Activated B cell treated with CpG ODN at 0.5 μM for 24 hours (primary cell): ENCODE measurements at regions not wholly inside any gene's neighbourhood (a gene's known extent, or its start where the extent isn't known, plus 50 kb on each side); places are given as distances from the start of the nearest gene placed in this dataset.

Experiments
- ATAC-seq: fragments of 200-7000 bp; cut with Tn5 transposase; one replicate; pipeline ENCODE4 v1.10.0; 2021; ENCODE audit warnings: low read depth, mild to moderate bottlenecking, moderate library complexity
- CTCF ChIA-PET: fragments of 350-600 bp; sonication (Branson Sonifier 250); formaldehyde crosslinking; loops from one replicate; lab custom pipeline; 2021; ENCODE audit warnings: antibody characterized with exemption; lab: Charles Lee
- POLR2A ChIA-PET: fragments of 350-600 bp; sonication (Branson Sonifier 250); formaldehyde crosslinking; loops from one replicate; lab custom pipeline; 2021; ENCODE audit warnings: antibody characterized with exemption; lab: Charles Lee
- DNase-seq: peaks from one replicate; pipeline ENCODE4 v3.0.0; 2022
- H3K27ac Mint-ChIP-seq: one replicate; pipeline ENCODE4 v1.8.0; 2020; ENCODE audit warnings: mixed read lengths
- H3K27me3 Mint-ChIP-seq: one replicate; pipeline ENCODE4 v1.8.0; 2021; ENCODE audit warnings: mixed read lengths
- H3K36me3 Mint-ChIP-seq: one replicate; pipeline ENCODE4 v1.8.0; 2021; ENCODE audit warnings: low read depth, mixed read lengths
- H3K4me1 Mint-ChIP-seq: one replicate; pipeline ENCODE4 v1.8.0; 2021; ENCODE audit warnings: mixed read lengths
- H3K4me3 Mint-ChIP-seq: one replicate; pipeline ENCODE4 v1.8.0; 2020; ENCODE audit warnings: mild to moderate bottlenecking, mixed read lengths
- H3K9me3 Mint-ChIP-seq: one replicate; pipeline ENCODE4 v1.8.0; 2020; ENCODE audit warnings: mixed read lengths
- intact Hi-C: fragments of 100-400 bp; cut with micrococcal nuclease; formaldehyde crosslinking; loops from one replicate; pipeline ENCODE4 v1.15.1; 2024
- TF ChIP-seq, protein P1 (sequence below): fragments of 200-600 bp; IDR thresholded peaks from one replicate; pipeline ENCODE4 v1.8.0; 2022; ENCODE audit warnings: antibody characterized with exemption, mild to moderate bottlenecking

DNA sequence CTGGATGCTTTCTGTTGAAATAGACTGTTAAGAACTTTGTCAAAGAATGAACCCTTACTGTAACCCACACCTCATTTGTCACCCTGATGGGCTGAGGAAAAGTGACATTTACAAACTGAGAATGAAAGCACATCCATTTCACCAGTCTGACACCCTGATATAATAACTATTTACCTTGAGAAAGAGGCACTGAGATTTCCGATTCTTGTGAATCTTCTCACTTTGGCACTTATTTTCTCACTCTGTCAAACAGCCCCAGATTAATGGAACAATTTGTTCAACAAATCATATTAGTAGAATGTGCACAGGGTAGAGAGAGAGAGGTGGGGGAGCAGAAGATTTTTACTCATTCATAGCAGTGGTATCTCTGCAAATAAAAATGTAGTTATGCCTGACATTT lies 606.9 kb downstream of the MCTP2 start:
- Mint-ChIP-seq H3K27ac (no peak overlapping the region), H3K9me3 (peaks cover 4% of the 10 kb centered on the region), H3K4me3 (no peak overlapping the region), H3K4me1 (no peaks in the 10 kb centered on the region), H3K27me3 (no peaks in the 10 kb centered on the region), H3K36me3 (no peaks in the 10 kb centered on the region)
- ATAC-seq (no peak), DNase-seq (no peak)
- POLR2A ChIA-PET: no interaction called here
- intact Hi-C loops: no loop called here
- CTCF ChIA-PET: no interaction called here
- TF ChIP-seq, protein P1, sequence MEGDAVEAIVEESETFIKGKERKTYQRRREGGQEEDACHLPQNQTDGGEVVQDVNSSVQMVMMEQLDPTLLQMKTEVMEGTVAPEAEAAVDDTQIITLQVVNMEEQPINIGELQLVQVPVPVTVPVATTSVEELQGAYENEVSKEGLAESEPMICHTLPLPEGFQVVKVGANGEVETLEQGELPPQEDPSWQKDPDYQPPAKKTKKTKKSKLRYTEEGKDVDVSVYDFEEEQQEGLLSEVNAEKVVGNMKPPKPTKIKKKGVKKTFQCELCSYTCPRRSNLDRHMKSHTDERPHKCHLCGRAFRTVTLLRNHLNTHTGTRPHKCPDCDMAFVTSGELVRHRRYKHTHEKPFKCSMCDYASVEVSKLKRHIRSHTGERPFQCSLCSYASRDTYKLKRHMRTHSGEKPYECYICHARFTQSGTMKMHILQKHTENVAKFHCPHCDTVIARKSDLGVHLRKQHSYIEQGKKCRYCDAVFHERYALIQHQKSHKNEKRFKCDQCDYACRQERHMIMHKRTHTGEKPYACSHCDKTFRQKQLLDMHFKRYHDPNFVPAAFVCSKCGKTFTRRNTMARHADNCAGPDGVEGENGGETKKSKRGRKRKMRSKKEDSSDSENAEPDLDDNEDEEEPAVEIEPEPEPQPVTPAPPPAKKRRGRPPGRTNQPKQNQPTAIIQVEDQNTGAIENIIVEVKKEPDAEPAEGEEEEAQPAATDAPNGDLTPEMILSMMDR: no peak

DNA sequence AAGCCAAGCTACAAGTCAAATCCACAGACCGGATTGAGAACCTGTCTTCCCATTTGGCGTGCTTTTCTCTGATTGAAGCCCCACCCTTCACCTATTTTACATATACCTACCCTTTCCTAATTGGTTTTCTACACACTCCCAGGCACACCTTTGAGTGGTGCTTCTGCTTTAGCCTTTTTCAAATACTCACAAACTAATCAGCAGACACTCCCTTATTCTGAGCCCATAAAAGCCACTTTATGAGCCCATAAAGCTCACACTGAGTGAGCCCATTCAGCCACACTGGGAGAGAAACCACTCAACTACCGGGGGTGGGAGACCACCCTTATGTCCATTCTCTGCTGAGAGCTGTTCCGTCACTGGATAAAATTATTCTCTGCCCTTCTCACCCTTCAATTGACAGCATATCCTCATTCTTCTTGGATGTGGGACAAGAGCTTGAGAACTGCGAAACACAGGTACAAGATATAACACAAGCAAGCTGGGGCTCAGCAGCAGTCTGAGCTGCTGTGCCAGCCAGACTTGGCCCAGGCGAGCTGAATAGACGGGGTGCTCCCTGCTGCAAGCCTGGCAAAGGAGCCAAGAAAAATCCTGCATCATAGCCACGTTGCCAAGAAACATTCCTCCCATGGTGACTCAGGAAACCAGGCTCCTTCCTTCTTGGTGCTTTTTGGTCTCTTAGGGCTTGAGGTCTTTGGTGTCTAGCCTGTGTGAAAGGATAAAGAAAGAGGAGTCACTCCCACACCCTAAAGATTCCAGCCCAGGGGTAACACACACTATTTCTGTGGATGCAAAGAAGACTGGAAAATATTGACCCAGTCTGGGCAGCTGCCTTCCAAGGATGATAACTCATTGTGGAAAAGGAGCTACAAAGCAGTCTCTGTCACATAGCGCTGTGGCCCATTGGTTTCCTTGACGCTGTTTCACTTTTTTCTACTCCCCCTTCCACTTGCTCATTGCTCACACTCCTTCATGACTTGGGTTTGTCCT lies 609.7 kb downstream of the MCTP2 start:
- Mint-ChIP-seq H3K27ac (no peak overlapping the region), H3K9me3 (peaks cover 4% of the 10 kb centered on the region), H3K36me3 (no peaks in the 10 kb centered on the region), H3K4me3 (no peak overlapping the region), H3K27me3 (peaks cover 17% of the 10 kb centered on the region), H3K4me1 (peaks cover 2% of the 10 kb centered on the region)
- ATAC-seq: no peak
- TF ChIP-seq, protein P1: no peak
- intact Hi-C loops: no loop called here
- ChIA-PET CTCF (no interaction called here), POLR2A (no interaction called here)
- DNase-seq: no peak

DNA sequence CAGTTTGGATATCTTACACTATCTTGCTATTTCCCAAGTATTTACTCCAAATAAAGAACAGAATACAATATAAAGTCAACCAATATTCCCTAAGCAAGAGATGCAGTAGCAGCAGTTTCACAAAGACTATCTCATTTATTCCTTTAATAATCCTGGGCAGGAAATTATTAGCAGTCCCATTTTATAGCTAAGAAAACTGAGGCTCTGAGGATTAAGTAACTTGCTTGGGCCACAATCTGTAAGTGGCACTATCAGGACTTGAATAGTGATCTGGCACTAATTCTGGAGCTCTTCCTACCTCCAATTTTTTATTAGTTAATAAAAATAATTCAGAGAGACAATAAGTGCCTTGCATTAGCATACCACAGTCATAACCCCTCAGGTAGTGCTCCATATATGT lies 611.7 kb downstream of the MCTP2 start:
- Mint-ChIP-seq H3K36me3 (no peaks in the 10 kb centered on the region), H3K27ac (no peak overlapping the region), H3K4me1 (peaks cover 2% of the 10 kb centered on the region), H3K4me3 (no peak overlapping the region), H3K27me3 (peaks cover 23% of the 10 kb centered on the region), H3K9me3 (peaks cover 10% of the 10 kb centered on the region)
- intact Hi-C loops: no loop called here
- ChIA-PET CTCF (no interaction called here), POLR2A (no interaction called here)
- ATAC-seq (no peak), DNase-seq (no peak)
- TF ChIP-seq, protein P1: no peak

DNA sequence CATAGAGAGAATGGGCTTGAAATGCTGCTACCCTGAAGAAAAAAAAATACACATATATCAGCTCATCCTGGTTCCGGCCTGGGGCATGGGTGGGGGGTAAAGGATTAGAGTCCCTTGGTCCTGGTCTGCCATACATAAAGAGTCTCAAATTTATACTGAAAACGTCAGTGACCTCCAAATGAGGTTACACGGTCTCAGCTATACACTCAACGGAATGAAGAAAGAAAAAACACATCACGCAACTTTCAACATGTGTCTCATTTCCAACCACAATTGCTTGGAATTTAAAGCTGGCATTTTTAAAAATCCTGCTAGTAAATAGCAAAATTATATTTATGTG lies 612.8 kb downstream of the MCTP2 start:
- POLR2A ChIA-PET: no interaction called here
- Mint-ChIP-seq H3K27ac (no peak overlapping the region), H3K9me3 (peaks cover 10% of the 10 kb centered on the region), H3K4me1 (peaks cover 2% of the 10 kb centered on the region), H3K36me3 (no peaks in the 10 kb centered on the region), H3K27me3 (peaks cover 23% of the 10 kb centered on the region), H3K4me3 (no peak overlapping the region)
- DNase-seq: no peak
- TF ChIP-seq, protein P1: no peak
- intact Hi-C loops: no loop called here
- ATAC-seq: no peak
- CTCF ChIA-PET: no interaction called here

DNA sequence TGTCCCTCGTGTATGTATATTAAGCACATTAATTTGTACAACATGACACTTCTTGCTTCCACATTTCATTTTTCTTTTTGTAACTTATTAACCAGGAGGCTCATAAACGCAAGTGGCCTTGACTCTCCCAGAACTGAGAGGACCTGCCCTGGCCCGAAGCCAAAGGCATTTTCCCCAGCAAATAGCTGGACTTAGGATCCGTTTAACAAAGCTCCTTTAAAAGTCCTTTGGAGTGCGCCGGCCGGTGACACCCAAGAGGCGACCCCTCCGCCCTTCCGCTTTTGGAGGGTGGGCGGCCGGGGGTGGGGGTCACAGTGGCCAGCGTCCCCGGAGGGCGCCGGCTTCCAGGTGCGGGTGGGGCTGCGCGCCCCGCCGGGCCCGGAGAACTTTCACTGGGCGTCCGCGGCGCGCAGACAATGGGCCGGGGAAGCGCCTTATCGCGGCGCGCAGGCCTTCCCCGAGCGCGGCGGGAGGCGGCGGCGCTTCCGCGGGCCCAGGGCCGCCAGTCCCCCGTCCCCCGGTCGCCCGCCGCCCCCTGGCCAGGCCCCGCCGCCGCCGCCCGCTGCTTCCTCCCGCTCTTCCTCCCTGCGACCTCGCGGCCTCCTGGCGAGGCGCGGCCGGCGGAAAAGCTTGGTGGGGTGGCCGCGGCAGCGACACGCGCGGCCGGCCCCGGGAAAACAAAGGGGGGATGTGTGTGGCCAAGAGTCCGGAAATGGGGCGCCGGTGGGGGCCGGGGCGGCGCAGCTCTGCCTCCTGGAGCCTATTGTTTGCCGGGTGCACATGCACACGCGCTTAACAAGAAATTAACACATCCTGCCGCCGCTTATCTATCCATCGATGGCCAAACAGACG lies 613.4 kb downstream of the MCTP2 start:
- no peak for ATAC-seq
- CTCF ChIA-PET: no interaction called here
- no peak for DNase-seq
- peaks cover 10% of the 10 kb centered on the region for H3K9me3 Mint-ChIP-seq
- peaks cover 23% of the 10 kb centered on the region for H3K27me3 Mint-ChIP-seq
- intact Hi-C loops: no loop called here
- H3K36me3 Mint-ChIP-seq: no peaks in the 10 kb centered on the region
- H3K4me3 Mint-ChIP-seq: no peak overlapping the region
- TF ChIP-seq, protein P1: no peak
- H3K27ac Mint-ChIP-seq: no peak overlapping the region
- POLR2A ChIA-PET: no interaction called here
- H3K4me1 Mint-ChIP-seq: peaks cover 2% of the 10 kb centered on the region
